HEK293 (cell line): ENCODE measurements at regions not wholly inside any gene's neighbourhood (a gene's known extent, or its start where the extent isn't known, plus 50 kb on each side); places are given as distances from the start of the nearest gene placed in this dataset.
A peak's percentile ranks its signal among the peaks of the same experiment; 100 is the strongest.

Experiments
- CTCF ChIA-PET: fragments of 350-600 bp; formaldehyde crosslinking; extraction: SDS; loops from one replicate; lab custom pipeline; 2021; ENCODE audit warnings: antibody characterized with exemption; lab: Yijun Ruan, JAX
- POLR2A ChIA-PET: fragments of 300-600 bp; formaldehyde crosslinking; extraction: SDS; loops from one replicate; lab custom pipeline; 2020; ENCODE audit warnings: antibody characterized with exemption, inconsistent platforms; lab: Yijun Ruan, JAX
- H3K27ac ChIP-seq: fragments of 200-500 bp; sonication (Bioruptor generic); 2 replicates; pipeline ENCODE4 v1.5.1; 2014; ENCODE audit warnings: low read depth, low read length, control low read depth, inconsistent platforms; ENCODE audit errors: extremely low read depth
- H3K36me3 ChIP-seq, 2 experiments: fragments of 200-500 bp in 1 of 2; sonication (Bioruptor generic) in 1 of 2; 1 replicate in 1 of 2; 2 replicates in 1 of 2; pipeline ENCODE4 v1.5.1; 2014 to 2017; ENCODE audit warnings: inconsistent platforms in 2 of 2, low read length in 2 of 2; ENCODE audit not compliant: control insufficient read depth in 2 of 2, insufficient read depth in 1 of 2
- H3K4me1 ChIP-seq: fragments of 200-500 bp; sonication (Bioruptor generic); 2 replicates; pipeline ENCODE4 v1.5.1; 2014; ENCODE audit warnings: mild to moderate bottlenecking, low read length, inconsistent platforms; ENCODE audit not compliant: control insufficient read depth, insufficient read depth
- H3K4me3 ChIP-seq: 2 replicates; pipeline ENCODE4 v1.5.1; 2011; ENCODE audit warnings: low read depth, mild to moderate bottlenecking, control low read depth, low read length, moderate library complexity
- H3K9me3 ChIP-seq: fragments of 200-500 bp; sonication (Bioruptor generic); 2 replicates; pipeline ENCODE4 v1.5.1; 2014; ENCODE audit warnings: low read depth, low read length, inconsistent platforms; ENCODE audit not compliant: control insufficient read depth, insufficient read depth
- CTCF ChIP-seq: fragments of 450-650 bp; formaldehyde crosslinking; IDR thresholded peaks from 2 replicates; pipeline ENCODE4 v1.5.1; 2016; ENCODE audit warnings: missing biosample characterization, missing genetic modification characterization
- KLF8 ChIP-seq: fragments of 450-650 bp; formaldehyde crosslinking; IDR thresholded peaks from 2 replicates; pipeline ENCODE4 v1.5.1; 2016; ENCODE audit warnings: missing biosample characterization, missing genetic modification characterization
- PRDM1 ChIP-seq: fragments of 450-650 bp; formaldehyde crosslinking; IDR thresholded peaks from 2 replicates; pipeline ENCODE4; 2016; ENCODE audit warnings: missing biosample characterization, missing genetic modification characterization
- SP2 ChIP-seq: fragments of 450-650 bp; formaldehyde crosslinking; IDR thresholded peaks from 2 replicates; pipeline ENCODE4 v1.5.1; 2016; ENCODE audit warnings: missing biosample characterization, missing genetic modification characterization
- ZBTB17 ChIP-seq: fragments of 450-650 bp; formaldehyde crosslinking; IDR thresholded peaks from 2 replicates; pipeline ENCODE4 v1.5.1; 2016; ENCODE audit warnings: missing biosample characterization, missing genetic modification characterization
- ZIC2 ChIP-seq: fragments of 450-650 bp; formaldehyde crosslinking; IDR thresholded peaks from 2 replicates; pipeline ENCODE4 v1.5.1; 2016; ENCODE audit warnings: missing biosample characterization, missing genetic modification characterization
- ZNF138 ChIP-seq: fragments of 450-650 bp; formaldehyde crosslinking; IDR thresholded peaks from 2 replicates; pipeline ENCODE4 v1.5.1; 2016; ENCODE audit warnings: missing biosample characterization, missing genetic modification characterization, borderline replicate concordance
- ZNF354C ChIP-seq: fragments of 450-650 bp; formaldehyde crosslinking; IDR thresholded peaks from 2 replicates; pipeline ENCODE4 v1.5.1; 2016; ENCODE audit warnings: missing biosample characterization, missing genetic modification characterization, low read depth, borderline replicate concordance
- ZNF585B ChIP-seq: fragments of 450-650 bp; formaldehyde crosslinking; IDR thresholded peaks from 2 replicates; pipeline ENCODE4 v1.5.1; 2016; ENCODE audit warnings: missing biosample characterization, missing genetic modification characterization
- ZNF785 ChIP-seq: fragments of 450-650 bp; formaldehyde crosslinking; IDR thresholded peaks from 2 replicates; pipeline ENCODE4 v1.5.1; 2016; ENCODE audit warnings: missing biosample characterization, missing genetic modification characterization
- TF ChIP-seq, protein P1 (sequence below): fragments of 450-650 bp; formaldehyde crosslinking; IDR thresholded peaks from 2 replicates; pipeline ENCODE4 v1.5.1; 2017; ENCODE audit warnings: missing biosample characterization, mild to moderate bottlenecking, missing genetic modification characterization, moderate library complexity
- TF ChIP-seq, protein P2 (sequence below): fragments of 450-650 bp; formaldehyde crosslinking; IDR thresholded peaks from 2 replicates; pipeline ENCODE4 v1.5.1; 2016; ENCODE audit warnings: missing biosample characterization, missing genetic modification characterization
- TF ChIP-seq, protein P3 (sequence below): fragments of 450-650 bp; formaldehyde crosslinking; IDR thresholded peaks from 2 replicates; pipeline ENCODE4 v1.5.1; 2016; ENCODE audit warnings: missing biosample characterization, missing genetic modification characterization
- TF ChIP-seq, protein P4 (sequence below): fragments of 450-650 bp; formaldehyde crosslinking; conservative IDR thresholded peaks from 2 replicates; pipeline ENCODE4 v1.5.1; 2016; ENCODE audit warnings: low read depth, missing biosample characterization, missing genetic modification characterization

DNA sequence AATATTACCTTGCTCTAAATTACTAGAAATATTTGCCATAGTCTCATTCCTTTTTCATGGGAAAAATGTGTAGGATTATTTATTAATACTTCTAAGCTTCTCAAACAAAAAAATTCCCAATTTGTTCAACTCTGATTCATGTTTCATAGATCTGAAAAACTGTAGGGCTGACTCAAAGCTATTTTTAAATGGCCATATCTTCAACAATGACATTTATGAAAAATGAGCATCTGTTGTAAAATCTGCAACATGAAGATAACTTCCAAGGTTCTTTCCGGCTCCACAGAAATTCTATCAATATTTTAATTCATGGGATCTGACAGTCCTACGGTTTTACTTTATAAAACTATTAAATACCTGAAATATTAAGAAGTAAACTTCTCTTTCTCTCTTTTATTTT lies 192.7 kb upstream of the KCNJ16 start:
- ChIA-PET POLR2A (no interaction called here), CTCF (no interaction called here)
- H3K4me3 ChIP-seq = no peak overlapping the region
- no peak overlapping the region for H3K27ac ChIP-seq
- H3K9me3 ChIP-seq = no peaks in the 10 kb centered on the region
- TF ChIP-seq SP2 (tag by site-specific recombination) (no peak), CTCF (tag by site-specific recombination) (no peak)
- TF ChIP-seq, all 188 proteins: peak for 0
- H3K4me1 ChIP-seq = no peaks in the 10 kb centered on the region
- H3K36me3 ChIP-seq = no peaks in the 10 kb centered on the region

- CTCF ChIA-PET = no interaction called here
- POLR2A ChIA-PET = no interaction called here
- TF ChIP-seq, protein P1, sequence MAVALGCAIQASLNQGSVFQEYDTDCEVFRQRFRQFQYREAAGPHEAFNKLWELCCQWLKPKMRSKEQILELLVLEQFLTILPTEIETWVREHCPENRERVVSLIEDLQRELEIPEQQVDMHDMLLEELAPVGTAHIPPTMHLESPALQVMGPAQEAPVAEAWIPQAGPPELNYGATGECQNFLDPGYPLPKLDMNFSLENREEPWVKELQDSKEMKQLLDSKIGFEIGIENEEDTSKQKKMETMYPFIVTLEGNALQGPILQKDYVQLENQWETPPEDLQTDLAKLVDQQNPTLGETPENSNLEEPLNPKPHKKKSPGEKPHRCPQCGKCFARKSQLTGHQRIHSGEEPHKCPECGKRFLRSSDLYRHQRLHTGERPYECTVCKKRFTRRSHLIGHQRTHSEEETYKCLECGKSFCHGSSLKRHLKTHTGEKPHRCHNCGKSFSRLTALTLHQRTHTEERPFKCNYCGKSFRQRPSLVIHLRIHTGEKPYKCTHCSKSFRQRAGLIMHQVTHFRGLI (tag by site-specific recombination) = peak; percentile 55; the same call in 1 of the 2 replicates
- no peak for TF ChIP-seq ZBTB17
- H3K27ac ChIP-seq = no peak overlapping the region
- H3K4me1 ChIP-seq = no peaks in the 10 kb centered on the region
- H3K36me3 ChIP-seq = no peaks in the 10 kb centered on the region
- no peak overlapping the region for H3K4me3 ChIP-seq
- H3K9me3 ChIP-seq = no peaks in the 10 kb centered on the region
Measured at GRCh38 chr17:69883120-69883519, 191.9 kb upstream of the KCNJ16 start.

GRCh38 chr17:69884356-69884755 lies 190.7 kb upstream of the KCNJ16 start:
- Histone ChIP-seq H3K4me3 (no peak overlapping the region), H3K27ac (no peak overlapping the region), H3K4me1 (no peaks in the 10 kb centered on the region), H3K9me3 (no peaks in the 10 kb centered on the region), H3K36me3 (no peaks in the 10 kb centered on the region)
- CTCF ChIA-PET = interaction anchor here (0.6 to 0.7 kb wide), 2 partner anchors 96 to 357 kb away, joined by 3 to 4 read pairs; no protein-coding TSS in a partner anchor
- POLR2A ChIA-PET = no interaction called here
- TF ChIP-seq, protein P2, sequence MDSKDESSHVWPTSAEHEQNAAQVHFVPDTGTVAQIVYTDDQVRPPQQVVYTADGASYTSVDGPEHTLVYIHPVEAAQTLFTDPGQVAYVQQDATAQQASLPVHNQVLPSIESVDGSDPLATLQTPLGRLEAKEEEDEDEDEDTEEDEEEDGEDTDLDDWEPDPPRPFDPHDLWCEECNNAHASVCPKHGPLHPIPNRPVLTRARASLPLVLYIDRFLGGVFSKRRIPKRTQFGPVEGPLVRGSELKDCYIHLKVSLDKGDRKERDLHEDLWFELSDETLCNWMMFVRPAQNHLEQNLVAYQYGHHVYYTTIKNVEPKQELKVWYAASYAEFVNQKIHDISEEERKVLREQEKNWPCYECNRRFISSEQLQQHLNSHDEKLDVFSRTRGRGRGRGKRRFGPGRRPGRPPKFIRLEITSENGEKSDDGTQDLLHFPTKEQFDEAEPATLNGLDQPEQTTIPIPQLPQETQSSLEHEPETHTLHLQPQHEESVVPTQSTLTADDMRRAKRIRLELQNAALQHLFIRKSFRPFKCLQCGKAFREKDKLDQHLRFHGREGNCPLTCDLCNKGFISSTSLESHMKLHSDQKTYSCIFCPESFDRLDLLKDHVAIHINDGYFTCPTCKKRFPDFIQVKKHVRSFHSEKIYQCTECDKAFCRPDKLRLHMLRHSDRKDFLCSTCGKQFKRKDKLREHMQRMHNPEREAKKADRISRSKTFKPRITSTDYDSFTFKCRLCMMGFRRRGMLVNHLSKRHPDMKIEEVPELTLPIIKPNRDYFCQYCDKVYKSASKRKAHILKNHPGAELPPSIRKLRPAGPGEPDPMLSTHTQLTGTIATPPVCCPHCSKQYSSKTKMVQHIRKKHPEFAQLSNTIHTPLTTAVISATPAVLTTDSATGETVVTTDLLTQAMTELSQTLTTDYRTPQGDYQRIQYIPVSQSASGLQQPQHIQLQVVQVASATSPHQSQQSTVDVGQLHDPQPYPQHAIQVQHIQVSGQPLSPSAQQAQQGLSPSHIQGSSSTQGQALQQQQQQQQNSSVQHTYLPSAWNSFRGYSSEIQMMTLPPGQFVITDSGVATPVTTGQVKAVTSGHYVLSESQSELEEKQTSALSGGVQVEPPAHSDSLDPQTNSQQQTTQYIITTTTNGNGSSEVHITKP (tag by site-specific recombination) = no peak
- TF ChIP-seq, protein P3, sequence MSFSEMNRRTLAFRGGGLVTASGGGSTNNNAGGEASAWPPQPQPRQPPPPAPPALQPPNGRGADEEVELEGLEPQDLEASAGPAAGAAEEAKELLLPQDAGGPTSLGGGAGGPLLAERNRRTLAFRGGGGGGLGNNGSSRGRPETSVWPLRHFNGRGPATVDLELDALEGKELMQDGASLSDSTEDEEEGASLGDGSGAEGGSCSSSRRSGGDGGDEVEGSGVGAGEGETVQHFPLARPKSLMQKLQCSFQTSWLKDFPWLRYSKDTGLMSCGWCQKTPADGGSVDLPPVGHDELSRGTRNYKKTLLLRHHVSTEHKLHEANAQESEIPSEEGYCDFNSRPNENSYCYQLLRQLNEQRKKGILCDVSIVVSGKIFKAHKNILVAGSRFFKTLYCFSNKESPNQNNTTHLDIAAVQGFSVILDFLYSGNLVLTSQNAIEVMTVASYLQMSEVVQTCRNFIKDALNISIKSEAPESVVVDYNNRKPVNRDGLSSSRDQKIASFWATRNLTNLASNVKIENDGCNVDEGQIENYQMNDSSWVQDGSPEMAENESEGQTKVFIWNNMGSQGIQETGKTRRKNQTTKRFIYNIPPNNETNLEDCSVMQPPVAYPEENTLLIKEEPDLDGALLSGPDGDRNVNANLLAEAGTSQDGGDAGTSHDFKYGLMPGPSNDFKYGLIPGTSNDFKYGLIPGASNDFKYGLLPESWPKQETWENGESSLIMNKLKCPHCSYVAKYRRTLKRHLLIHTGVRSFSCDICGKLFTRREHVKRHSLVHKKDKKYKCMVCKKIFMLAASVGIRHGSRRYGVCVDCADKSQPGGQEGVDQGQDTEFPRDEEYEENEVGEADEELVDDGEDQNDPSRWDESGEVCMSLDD (tag by site-specific recombination) = no peak
- no peak for TF ChIP-seq ZNF138 (tag by site-specific recombination)
- TF ChIP-seq KLF8 (tag by site-specific recombination) = no peak
- TF ChIP-seq ZNF785 = no peak
- no peak for TF ChIP-seq SP2 (tag by site-specific recombination)
- TF ChIP-seq PRDM1 = no peak
- no peak for TF ChIP-seq ZNF354C (tag by site-specific recombination)
- TF ChIP-seq, protein P4, sequence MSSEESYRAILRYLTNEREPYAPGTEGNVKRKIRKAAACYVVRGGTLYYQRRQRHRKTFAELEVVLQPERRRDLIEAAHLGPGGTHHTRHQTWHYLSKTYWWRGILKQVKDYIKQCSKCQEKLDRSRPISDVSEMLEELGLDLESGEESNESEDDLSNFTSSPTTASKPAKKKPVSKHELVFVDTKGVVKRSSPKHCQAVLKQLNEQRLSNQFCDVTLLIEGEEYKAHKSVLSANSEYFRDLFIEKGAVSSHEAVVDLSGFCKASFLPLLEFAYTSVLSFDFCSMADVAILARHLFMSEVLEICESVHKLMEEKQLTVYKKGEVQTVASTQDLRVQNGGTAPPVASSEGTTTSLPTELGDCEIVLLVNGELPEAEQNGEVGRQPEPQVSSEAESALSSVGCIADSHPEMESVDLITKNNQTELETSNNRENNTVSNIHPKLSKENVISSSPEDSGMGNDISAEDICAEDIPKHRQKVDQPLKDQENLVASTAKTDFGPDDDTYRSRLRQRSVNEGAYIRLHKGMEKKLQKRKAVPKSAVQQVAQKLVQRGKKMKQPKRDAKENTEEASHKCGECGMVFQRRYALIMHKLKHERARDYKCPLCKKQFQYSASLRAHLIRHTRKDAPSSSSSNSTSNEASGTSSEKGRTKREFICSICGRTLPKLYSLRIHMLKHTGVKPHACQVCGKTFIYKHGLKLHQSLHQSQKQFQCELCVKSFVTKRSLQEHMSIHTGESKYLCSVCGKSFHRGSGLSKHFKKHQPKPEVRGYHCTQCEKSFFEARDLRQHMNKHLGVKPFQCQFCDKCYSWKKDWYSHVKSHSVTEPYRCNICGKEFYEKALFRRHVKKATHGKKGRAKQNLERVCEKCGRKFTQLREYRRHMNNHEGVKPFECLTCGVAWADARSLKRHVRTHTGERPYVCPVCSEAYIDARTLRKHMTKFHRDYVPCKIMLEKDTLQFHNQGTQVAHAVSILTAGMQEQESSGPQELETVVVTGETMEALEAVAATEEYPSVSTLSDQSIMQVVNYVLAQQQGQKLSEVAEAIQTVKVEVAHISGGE (tag by site-specific recombination) = no peak
- TF ChIP-seq ZIC2 (tag by site-specific recombination) = no peak
- TF ChIP-seq ZNF585B = no peak
